ENCODE measurements at regions not wholly inside any gene's neighbourhood (a gene's known extent, or its start where the extent isn't known, plus 50 kb on each side); places are given as distances from the start of the nearest gene placed in this dataset.

- no peak for TF ChIP-seq CTCF (IDR thresholded peaks at IDR 0.05; ENCODE audit: control insufficient read depth, extremely low read depth, insufficient read depth)
- DNase-seq (ENCODE audit: low read depth): no peak
- H3K4me3 ChIP-seq (ENCODE audit: low read depth, low read length): no peak overlapping the region
Observed at GRCh38 chr2:81163583-81163982, 859.0 kb upstream of the LRRTM1 start.

- TF ChIP-seq CTCF (IDR thresholded peaks at IDR 0.05; ENCODE audit: control insufficient read depth, extremely low read depth, insufficient read depth): no peak
- no peak overlapping the region for H3K4me3 ChIP-seq (ENCODE audit: low read depth, low read length)
- DNase-seq (ENCODE audit: low read depth): no peak
Observed at GRCh38 chr2:81158505-81158904, 854.0 kb upstream of the LRRTM1 start.

GRCh38 chr2:81148323-81148722 is 843.8 kb upstream of the LRRTM1 start:
- TF ChIP-seq CTCF (IDR thresholded peaks at IDR 0.05; ENCODE audit: control insufficient read depth, extremely low read depth, insufficient read depth): no peak
- no peak for DNase-seq (ENCODE audit: low read depth)

GRCh38 chr2:81136296-81136695 is 831.7 kb upstream of the LRRTM1 start:
- no peak overlapping the region for H3K4me3 ChIP-seq (ENCODE audit: low read depth, low read length)
- no peak for TF ChIP-seq CTCF (IDR thresholded peaks at IDR 0.05; ENCODE audit: control insufficient read depth, extremely low read depth, insufficient read depth)
- no peak for DNase-seq (ENCODE audit: low read depth)

More at GRCh38 chr2:81148323-81148722, 843.8 kb upstream of the LRRTM1 start:
- H3K4me3 ChIP-seq (ENCODE audit: low read depth, low read length): no peak overlapping the region

GRCh38 chr2:81097361-81097760 is 792.8 kb upstream of the LRRTM1 start:
- no peak for TF ChIP-seq CTCF (IDR thresholded peaks at IDR 0.05; ENCODE audit: control insufficient read depth, extremely low read depth, insufficient read depth)
- H3K4me3 ChIP-seq (ENCODE audit: low read depth, low read length): no peak overlapping the region
- DNase-seq (ENCODE audit: low read depth): no peak

- no peak for DNase-seq (ENCODE audit: low read depth)
- no peak for TF ChIP-seq CTCF (IDR thresholded peaks at IDR 0.05; ENCODE audit: control insufficient read depth, extremely low read depth, insufficient read depth)
- H3K4me3 ChIP-seq (ENCODE audit: low read depth, low read length): no peak overlapping the region
Observed at GRCh38 chr2:81093031-81093430, 788.5 kb upstream of the LRRTM1 start.

- no peak overlapping the region for H3K4me3 ChIP-seq (ENCODE audit: low read depth, low read length)
- DNase-seq (ENCODE audit: low read depth): no peak
- no peak for TF ChIP-seq CTCF (IDR thresholded peaks at IDR 0.05; ENCODE audit: control insufficient read depth, extremely low read depth, insufficient read depth)
Observed at GRCh38 chr2:81087646-81088045, 783.1 kb upstream of the LRRTM1 start.
